GM19467 (cell line): ENCODE measurements at regions not wholly inside any gene's neighbourhood (a gene's known extent, or its start where the extent isn't known, plus 50 kb on each side); places are given as distances from the start of the nearest gene placed in this dataset.

Source experiments
- ATAC-seq: cut with Tn5 transposase; IDR thresholded peaks from one replicate; pipeline ENCODE4 v1.9.1; 2021; ENCODE audit warnings: mild to moderate bottlenecking, moderate library complexity; ENCODE audit not compliant: unreplicated experiment

GRCh38 chr5:57857696-57858095 lies 375.1 kb upstream of the ACTBL2 start:
- no peak for ATAC-seq

DNA sequence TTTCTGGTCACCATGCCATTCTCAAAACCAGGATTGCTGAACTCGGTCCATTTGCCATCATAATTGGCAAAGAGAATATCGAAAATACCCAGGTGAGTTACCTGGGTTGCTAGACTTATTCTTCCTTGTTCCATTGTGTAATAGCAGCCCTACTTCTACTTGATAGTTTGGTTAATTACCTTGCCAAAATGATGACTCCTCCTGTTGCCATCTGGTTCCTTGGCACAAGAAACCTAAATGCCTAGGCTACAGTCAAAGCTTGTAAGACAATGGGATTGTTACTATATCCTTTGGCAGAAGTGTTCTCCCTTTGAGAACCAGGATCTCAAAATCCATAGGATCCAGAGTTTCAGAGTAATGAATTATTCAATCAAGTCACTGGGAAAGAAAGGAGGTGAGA lies 373.2 kb upstream of the ACTBL2 start:
- no peak for ATAC-seq

DNA sequence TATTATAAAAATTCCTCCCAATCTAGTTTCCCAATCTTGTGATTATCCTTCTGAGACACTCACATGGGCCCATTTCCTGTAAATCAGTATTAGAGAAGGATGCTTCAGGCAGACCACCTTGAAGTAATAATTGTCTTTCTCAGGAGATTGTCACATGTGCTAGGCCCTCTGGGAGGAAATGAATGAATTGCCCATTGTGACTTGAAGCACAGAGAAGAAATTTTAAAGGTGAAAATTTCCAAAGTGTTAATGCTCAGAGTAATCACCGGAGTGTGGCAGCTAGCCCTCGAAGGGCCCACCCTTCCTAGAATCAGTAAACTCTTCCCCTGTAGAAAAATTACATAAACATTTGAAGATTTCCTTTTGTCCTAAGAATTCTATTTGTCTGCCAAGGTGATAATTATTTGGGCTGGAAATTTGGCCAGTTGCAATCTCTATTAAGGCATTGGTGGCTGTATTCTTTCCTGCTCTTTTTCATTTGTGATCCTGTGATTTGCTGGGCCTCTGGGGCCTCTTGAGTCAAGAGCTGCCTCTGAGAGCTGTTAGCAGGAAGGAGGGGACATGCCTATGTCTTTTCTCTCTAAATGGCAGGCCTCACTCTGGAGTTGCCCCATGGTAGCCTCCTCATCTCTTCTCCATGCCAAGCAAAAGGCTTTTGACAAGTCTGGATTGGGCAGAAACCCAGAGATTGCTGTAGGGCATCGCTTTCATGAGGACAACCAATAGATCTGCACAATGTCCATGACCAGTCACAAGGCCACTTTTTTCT lies 371.5 kb upstream of the ACTBL2 start:
- no peak for ATAC-seq

DNA sequence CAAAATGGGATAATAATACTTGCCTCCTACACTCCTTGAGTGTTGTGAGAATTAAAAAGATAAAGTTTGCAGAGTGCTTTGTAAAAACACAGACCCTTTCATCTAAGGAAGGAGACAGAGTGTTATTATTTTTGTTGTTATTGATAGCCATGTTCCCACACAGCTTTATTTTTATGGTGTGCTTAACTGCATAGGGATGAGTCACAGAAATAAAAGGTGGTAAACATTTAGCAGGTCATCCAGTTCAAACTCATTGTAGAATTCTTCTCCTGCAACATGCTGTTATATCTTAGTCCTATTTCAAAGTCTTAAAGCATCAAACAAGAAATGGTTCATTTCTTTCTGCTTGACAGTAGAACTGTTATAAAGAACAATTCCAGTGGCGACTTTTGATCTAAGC lies 367.5 kb upstream of the ACTBL2 start:
- ATAC-seq: no peak

DNA sequence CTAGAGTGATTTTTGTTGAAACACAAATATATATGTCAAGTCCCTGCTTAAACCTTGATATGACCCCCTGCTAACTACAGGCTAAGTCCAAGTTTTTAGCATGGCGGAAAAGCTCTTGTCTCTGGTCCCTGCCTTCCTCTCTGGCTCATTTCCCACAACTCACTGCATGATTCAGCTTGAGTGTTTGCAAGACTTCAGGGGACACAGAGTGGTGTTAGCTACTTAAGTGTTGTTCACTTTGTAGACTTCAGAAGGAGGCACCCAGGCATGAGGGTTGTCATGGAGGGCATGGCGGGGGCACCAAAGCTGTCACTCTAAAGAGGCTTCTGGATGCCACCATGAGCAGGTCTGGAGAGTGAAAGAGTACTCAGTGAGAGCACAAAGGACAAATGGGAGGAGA lies 362.4 kb upstream of the ACTBL2 start:
- no peak for ATAC-seq

GRCh38 chr5:57844410-57844809 lies 361.8 kb upstream of the ACTBL2 start:
- no peak for ATAC-seq

DNA sequence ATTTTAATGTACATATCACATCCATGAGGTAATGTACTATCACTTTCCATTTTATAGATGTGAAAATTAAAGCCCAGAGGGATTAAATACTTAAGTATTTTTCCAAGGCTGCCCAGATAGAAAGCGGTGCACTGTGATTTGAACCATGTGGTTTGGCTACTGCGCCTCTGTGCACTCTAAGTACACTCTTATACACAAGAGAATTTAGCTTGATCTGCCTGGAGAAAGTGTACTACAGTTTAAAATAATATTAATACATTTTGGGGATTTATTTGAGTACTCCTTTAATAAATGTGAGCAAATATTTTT lies 360.4 kb upstream of the ACTBL2 start:
- no peak for ATAC-seq

DNA sequence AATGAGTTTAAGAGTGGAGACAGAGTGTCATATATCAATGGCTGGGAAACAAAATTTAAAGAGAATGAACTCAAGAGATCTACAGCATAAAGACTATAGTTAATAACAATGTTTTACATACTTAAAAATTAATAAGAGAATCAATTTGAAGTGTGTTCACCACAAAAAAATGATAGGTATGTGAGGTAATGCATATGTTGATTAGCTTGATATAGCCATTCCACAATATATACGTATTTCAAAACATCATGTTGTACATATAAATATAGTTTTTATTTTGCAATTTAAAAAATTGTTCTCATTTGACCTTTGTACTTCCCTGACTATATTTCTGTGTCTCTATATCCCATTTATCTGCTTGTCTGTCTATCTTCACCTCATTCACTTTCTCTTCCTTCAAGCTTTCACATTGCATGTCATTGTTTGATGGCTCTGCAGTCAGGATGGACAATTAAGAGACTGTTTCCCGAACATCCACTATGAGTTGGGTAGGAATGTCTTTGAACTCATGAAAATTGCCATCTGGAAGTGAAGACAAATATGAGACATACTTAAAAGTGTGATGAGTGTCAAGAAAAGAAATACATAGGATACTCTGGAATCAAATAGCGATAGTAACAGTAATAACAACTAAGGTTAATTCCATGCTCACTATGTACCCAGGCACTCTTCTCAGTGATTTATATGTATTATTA lies 359.9 kb upstream of the ACTBL2 start:
- ATAC-seq: no peak

GRCh38 chr5:57841676-57842363 lies 359.2 kb upstream of the ACTBL2 start:
- no peak for ATAC-seq

DNA sequence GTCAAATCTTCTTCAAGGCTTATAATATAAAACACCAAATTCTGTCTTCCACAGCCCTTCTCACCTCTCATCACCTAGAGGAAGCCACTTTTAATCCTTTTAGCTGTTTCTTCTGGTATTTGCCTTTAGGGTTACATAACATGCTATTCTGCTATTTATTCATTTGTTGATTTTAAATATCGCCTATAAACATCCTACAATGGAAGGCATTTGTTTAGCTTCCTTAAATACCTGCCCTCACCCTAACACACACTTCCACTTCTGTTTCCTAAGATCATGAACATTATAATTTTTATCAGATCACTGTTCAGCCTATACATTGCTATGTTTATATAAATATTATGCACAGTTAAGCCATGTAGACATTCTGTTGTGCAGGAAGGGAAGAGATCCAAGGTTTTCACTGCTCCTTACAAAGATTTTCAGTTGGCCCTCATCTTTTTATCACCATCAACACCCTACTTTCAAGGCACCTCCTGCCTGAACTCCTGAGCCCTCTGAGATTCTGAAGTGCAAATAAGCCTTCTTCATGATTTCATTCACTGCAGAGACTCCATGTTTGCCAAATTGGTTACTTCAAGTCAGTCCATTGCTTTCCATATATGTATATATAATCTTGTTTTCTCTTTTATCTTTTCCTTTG lies 356.9 kb upstream of the ACTBL2 start:
- no peak for ATAC-seq

DNA sequence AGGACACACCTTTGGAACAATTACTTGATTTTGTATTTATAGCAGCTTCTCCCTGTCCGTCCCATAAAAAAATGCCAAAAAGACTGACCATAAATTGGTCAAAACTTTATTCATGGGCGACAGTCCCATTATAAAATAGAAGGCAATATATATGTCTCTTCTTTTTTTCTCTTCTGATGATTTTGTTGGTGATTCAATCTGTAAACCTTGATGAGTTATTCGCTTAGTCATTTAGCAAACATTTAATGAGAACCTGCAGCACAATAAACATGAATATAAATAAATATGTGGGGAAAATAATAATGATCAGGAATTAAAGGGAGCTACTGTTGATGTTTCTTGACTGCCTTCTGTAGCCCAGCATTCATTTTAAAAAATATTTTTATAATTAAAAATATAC lies 356.4 kb upstream of the ACTBL2 start:
- ATAC-seq: no peak

- ATAC-seq: no peak
These were observed 354.3 kb upstream of the ACTBL2 start for GRCh38 chr5:57836921-57837320.

GRCh38 chr5:57836331-57836730 lies 353.7 kb upstream of the ACTBL2 start:
- no peak for ATAC-seq

GRCh38 chr5:57834829-57835608 lies 352.4 kb upstream of the ACTBL2 start:
- no peak for ATAC-seq

GRCh38 chr5:57833489-57833888 lies 350.9 kb upstream of the ACTBL2 start:
- ATAC-seq: no peak

GRCh38 chr5:57832875-57833274 lies 350.3 kb upstream of the ACTBL2 start:
- ATAC-seq: no peak

DNA sequence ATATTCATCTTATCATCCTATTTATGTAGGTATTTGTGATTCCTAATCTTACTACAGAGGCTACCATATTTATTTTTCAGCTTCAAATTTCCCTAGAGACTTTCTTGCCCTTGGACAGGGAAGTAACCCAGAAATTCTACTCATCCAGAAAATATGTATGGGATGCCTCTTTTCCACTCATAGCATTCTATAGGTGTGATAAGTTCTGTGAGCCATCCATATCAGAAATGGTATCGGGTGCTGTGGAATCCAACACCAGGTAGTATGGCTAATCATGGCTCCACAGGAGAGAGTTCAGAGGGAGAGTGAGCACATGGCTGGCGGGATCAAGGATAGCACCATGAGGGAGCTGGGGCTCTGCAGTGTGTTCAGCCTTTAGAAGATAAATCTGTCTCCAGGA lies 349.3 kb upstream of the ACTBL2 start:
- no peak for ATAC-seq

GRCh38 chr5:57831090-57831489 lies 348.5 kb upstream of the ACTBL2 start:
- no peak for ATAC-seq

DNA sequence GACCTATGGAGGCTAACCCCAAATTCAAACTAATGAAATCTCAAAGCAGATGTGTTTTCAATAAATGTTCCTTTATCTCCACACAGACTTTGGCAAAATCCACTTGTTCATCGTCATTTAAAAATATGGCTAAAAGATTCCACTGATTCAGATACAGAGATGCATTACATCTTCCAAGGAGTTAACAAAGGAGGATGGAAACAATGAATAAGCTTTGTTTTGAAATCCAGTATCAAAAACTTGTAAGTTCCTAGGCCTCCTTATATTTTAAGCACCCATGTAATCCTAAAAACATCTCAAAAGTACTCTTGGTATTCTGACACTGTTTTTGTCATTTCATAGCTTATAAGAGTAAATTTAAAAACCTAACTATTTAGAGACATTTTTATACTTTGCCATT lies 345.6 kb upstream of the ACTBL2 start:
- ATAC-seq: no peak

DNA sequence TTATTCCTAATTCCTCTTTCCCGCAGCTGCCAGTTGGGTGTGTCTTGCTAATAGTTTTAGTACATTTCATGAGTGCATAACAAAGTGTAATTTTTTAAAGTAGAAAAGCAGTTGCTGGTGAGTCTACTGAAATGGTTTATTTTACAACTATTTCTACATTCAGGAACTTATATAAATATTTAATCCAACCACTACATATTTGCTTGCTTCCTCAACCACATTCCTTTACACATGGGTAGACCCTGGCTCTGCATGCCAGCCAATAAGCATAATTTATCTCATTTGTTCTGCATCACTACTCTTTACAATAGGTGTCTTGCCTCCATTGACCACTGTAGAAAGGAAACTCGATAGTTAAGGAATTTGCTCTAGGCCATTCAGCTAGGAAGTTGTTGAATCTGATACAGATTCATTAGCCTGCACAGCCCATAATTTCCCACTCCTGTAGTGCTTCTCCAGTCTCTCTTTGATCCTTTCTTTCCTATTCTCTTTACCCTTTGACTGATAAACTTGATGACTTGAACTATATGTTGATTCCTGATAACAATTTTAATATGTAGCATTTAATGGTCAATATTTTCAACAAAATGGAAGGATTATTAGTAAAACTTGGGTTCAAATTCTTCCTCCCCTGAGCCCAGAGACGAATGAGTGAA lies 342.5 kb upstream of the ACTBL2 start:
- no peak for ATAC-seq
